ENCODE measurements at regions not wholly inside any gene's neighbourhood (a gene's known extent, or its start where the extent isn't known, plus 50 kb on each side); places are given as distances from the start of the nearest gene placed in this dataset.

- H3K36me3 Mint-ChIP-seq (ENCODE audit: insufficient read depth) = peaks cover 1% of the 10 kb centered on the region
- no peaks in the 10 kb centered on the region for H3K9me3 Mint-ChIP-seq
- peaks cover 10% of the 10 kb centered on the region for H3K27me3 Mint-ChIP-seq
- ATAC-seq (replicated peaks; ENCODE audit: extremely low read depth, poor library complexity, severe bottlenecking) (no peak), DNase-seq (ENCODE audit: low spot score in 2 of 2) (no peak)
- no peak overlapping the region for H3K4me3 Mint-ChIP-seq
- H3K27ac Mint-ChIP-seq (ENCODE audit: low read depth) = no peak overlapping the region
- no peaks in the 10 kb centered on the region for H3K4me1 Mint-ChIP-seq
These were observed 140.3 kb upstream of the CXCL13 start for GRCh38 chr4:77465271-77465670.

GRCh38 chr4:77466430-77466829, 139.2 kb upstream of the CXCL13 start:
- ATAC-seq (replicated peaks; ENCODE audit: extremely low read depth, poor library complexity, severe bottlenecking) = no peak
- no peak overlapping the region for H3K27ac Mint-ChIP-seq (ENCODE audit: low read depth)
- no peaks in the 10 kb centered on the region for H3K36me3 Mint-ChIP-seq (ENCODE audit: insufficient read depth)
- no peak for DNase-seq (ENCODE audit: low spot score in 2 of 2)
- no peak overlapping the region for H3K4me3 Mint-ChIP-seq
- no peaks in the 10 kb centered on the region for H3K9me3 Mint-ChIP-seq
- H3K4me1 Mint-ChIP-seq = no peaks in the 10 kb centered on the region
- peaks cover 18% of the 10 kb centered on the region for H3K27me3 Mint-ChIP-seq

- Mint-ChIP-seq H3K9me3 (no peaks in the 10 kb centered on the region), H3K27ac (ENCODE audit: low read depth) (no peak overlapping the region), H3K4me1 (no peaks in the 10 kb centered on the region), H3K4me3 (no peak overlapping the region), H3K36me3 (ENCODE audit: insufficient read depth) (no peaks in the 10 kb centered on the region), H3K27me3 (peaks cover 66% of the 10 kb centered on the region)
- DNase-seq (ENCODE audit: low spot score in 2 of 2) (no peak), ATAC-seq (replicated peaks; ENCODE audit: extremely low read depth, poor library complexity, severe bottlenecking) (no peak)
These were observed 133.7 kb upstream of the CXCL13 start for GRCh38 chr4:77471821-77472495.

GRCh38 chr4:77473509-77473908, 132.1 kb upstream of the CXCL13 start:
- no peak for DNase-seq (ENCODE audit: low spot score in 2 of 2)
- no peaks in the 10 kb centered on the region for H3K9me3 Mint-ChIP-seq
- no peak overlapping the region for H3K27ac Mint-ChIP-seq (ENCODE audit: low read depth)
- no peaks in the 10 kb centered on the region for H3K36me3 Mint-ChIP-seq (ENCODE audit: insufficient read depth)
- H3K27me3 Mint-ChIP-seq = peaks cover 66% of the 10 kb centered on the region
- no peak overlapping the region for H3K4me3 Mint-ChIP-seq
- no peaks in the 10 kb centered on the region for H3K4me1 Mint-ChIP-seq
- ATAC-seq (replicated peaks; ENCODE audit: extremely low read depth, poor library complexity, severe bottlenecking) = no peak

GRCh38 chr4:77481856-77482255, 123.8 kb upstream of the CXCL13 start:
- DNase-seq (ENCODE audit: low spot score in 2 of 2) (no peak), ATAC-seq (replicated peaks; ENCODE audit: extremely low read depth, poor library complexity, severe bottlenecking) (no peak)
- Mint-ChIP-seq H3K9me3 (no peaks in the 10 kb centered on the region), H3K27ac (ENCODE audit: low read depth) (no peak overlapping the region), H3K27me3 (no peaks in the 10 kb centered on the region), H3K4me1 (no peaks in the 10 kb centered on the region), H3K36me3 (ENCODE audit: insufficient read depth) (no peaks in the 10 kb centered on the region), H3K4me3 (no peak overlapping the region)

GRCh38 chr4:77488882-77489281, 116.7 kb upstream of the CXCL13 start:
- Mint-ChIP-seq H3K9me3 (no peaks in the 10 kb centered on the region), H3K4me1 (no peaks in the 10 kb centered on the region), H3K27ac (ENCODE audit: low read depth) (no peak overlapping the region), H3K4me3 (no peak overlapping the region), H3K27me3 (peaks cover 12% of the 10 kb centered on the region), H3K36me3 (ENCODE audit: insufficient read depth) (no peaks in the 10 kb centered on the region)
- ATAC-seq (replicated peaks; ENCODE audit: extremely low read depth, poor library complexity, severe bottlenecking) (no peak), DNase-seq (ENCODE audit: low spot score in 2 of 2) (no peak)

GRCh38 chr4:77493120-77493752, 112.4 kb upstream of the CXCL13 start:
- H3K27me3 Mint-ChIP-seq = peaks cover 12% of the 10 kb centered on the region
- no peak for ATAC-seq (replicated peaks; ENCODE audit: extremely low read depth, poor library complexity, severe bottlenecking)
- H3K9me3 Mint-ChIP-seq = no peaks in the 10 kb centered on the region
- no peaks in the 10 kb centered on the region for H3K36me3 Mint-ChIP-seq (ENCODE audit: insufficient read depth)
- no peak overlapping the region for H3K27ac Mint-ChIP-seq (ENCODE audit: low read depth)
- H3K4me1 Mint-ChIP-seq = no peaks in the 10 kb centered on the region
- DNase-seq (ENCODE audit: low spot score in 2 of 2) = no peak
- no peak overlapping the region for H3K4me3 Mint-ChIP-seq

GRCh38 chr4:77493829-77494551, 111.6 kb upstream of the CXCL13 start:
- Mint-ChIP-seq H3K36me3 (ENCODE audit: insufficient read depth) (no peaks in the 10 kb centered on the region), H3K4me1 (no peaks in the 10 kb centered on the region), H3K4me3 (no peak overlapping the region), H3K9me3 (no peaks in the 10 kb centered on the region), H3K27ac (ENCODE audit: low read depth) (no peak overlapping the region), H3K27me3 (peaks cover 12% of the 10 kb centered on the region)
- DNase-seq (ENCODE audit: low spot score in 2 of 2) (no peak), ATAC-seq (replicated peaks; ENCODE audit: extremely low read depth, poor library complexity, severe bottlenecking) (no peak)

- H3K27ac Mint-ChIP-seq (ENCODE audit: low read depth) = no peak overlapping the region
- no peaks in the 10 kb centered on the region for H3K36me3 Mint-ChIP-seq (ENCODE audit: insufficient read depth)
- ATAC-seq (replicated peaks; ENCODE audit: extremely low read depth, poor library complexity, severe bottlenecking) (no peak), DNase-seq (ENCODE audit: low spot score in 2 of 2) (no peak)
- H3K9me3 Mint-ChIP-seq = no peaks in the 10 kb centered on the region
- H3K4me1 Mint-ChIP-seq = no peaks in the 10 kb centered on the region
- peaks cover 2% of the 10 kb centered on the region for H3K27me3 Mint-ChIP-seq
- no peak overlapping the region for H3K4me3 Mint-ChIP-seq
These were observed 109.2 kb upstream of the CXCL13 start for GRCh38 chr4:77496457-77496856.

GRCh38 chr4:77500801-77501200, 104.8 kb upstream of the CXCL13 start:
- no peak overlapping the region for H3K27ac Mint-ChIP-seq (ENCODE audit: low read depth)
- no peak overlapping the region for H3K4me3 Mint-ChIP-seq
- H3K27me3 Mint-ChIP-seq = no peaks in the 10 kb centered on the region
- no peak for ATAC-seq (replicated peaks; ENCODE audit: extremely low read depth, poor library complexity, severe bottlenecking)
- DNase-seq (ENCODE audit: low spot score in 2 of 2) = no peak
- H3K9me3 Mint-ChIP-seq = no peaks in the 10 kb centered on the region
- no peaks in the 10 kb centered on the region for H3K4me1 Mint-ChIP-seq
- no peaks in the 10 kb centered on the region for H3K36me3 Mint-ChIP-seq (ENCODE audit: insufficient read depth)

- Mint-ChIP-seq H3K4me3 (no peak overlapping the region), H3K36me3 (ENCODE audit: insufficient read depth) (no peaks in the 10 kb centered on the region), H3K9me3 (no peaks in the 10 kb centered on the region), H3K27ac (ENCODE audit: low read depth) (no peak overlapping the region), H3K4me1 (no peaks in the 10 kb centered on the region), H3K27me3 (no peaks in the 10 kb centered on the region)
- DNase-seq (ENCODE audit: low spot score in 2 of 2) (no peak), ATAC-seq (replicated peaks; ENCODE audit: extremely low read depth, poor library complexity, severe bottlenecking) (no peak)
These were observed 104.4 kb upstream of the CXCL13 start for GRCh38 chr4:77501240-77501639.

- no peak overlapping the region for H3K4me3 Mint-ChIP-seq
- no peaks in the 10 kb centered on the region for H3K36me3 Mint-ChIP-seq (ENCODE audit: insufficient read depth)
- H3K27ac Mint-ChIP-seq (ENCODE audit: low read depth) = no peak overlapping the region
- no peaks in the 10 kb centered on the region for H3K27me3 Mint-ChIP-seq
- no peaks in the 10 kb centered on the region for H3K4me1 Mint-ChIP-seq
- no peaks in the 10 kb centered on the region for H3K9me3 Mint-ChIP-seq
- DNase-seq (ENCODE audit: low spot score in 2 of 2) = no peak
- ATAC-seq (replicated peaks; ENCODE audit: extremely low read depth, poor library complexity, severe bottlenecking) = no peak
These were observed 103.8 kb upstream of the CXCL13 start for GRCh38 chr4:77501851-77502250.

- no peaks in the 10 kb centered on the region for H3K9me3 Mint-ChIP-seq
- H3K27me3 Mint-ChIP-seq = no peaks in the 10 kb centered on the region
- no peak overlapping the region for H3K4me3 Mint-ChIP-seq
- DNase-seq (ENCODE audit: low spot score in 2 of 2) (no peak), ATAC-seq (replicated peaks; ENCODE audit: extremely low read depth, poor library complexity, severe bottlenecking) (no peak)
- H3K27ac Mint-ChIP-seq (ENCODE audit: low read depth) = no peak overlapping the region
- no peaks in the 10 kb centered on the region for H3K36me3 Mint-ChIP-seq (ENCODE audit: insufficient read depth)
- H3K4me1 Mint-ChIP-seq = no peaks in the 10 kb centered on the region
These were observed 101.2 kb upstream of the CXCL13 start for GRCh38 chr4:77504407-77504806.
